Hindlimb muscle (tissue), 1 donor: ENCODE measurements at regions not wholly inside any gene's neighbourhood (a gene's known extent, or its start where the extent isn't known, plus 50 kb on each side); places are given as distances from the start of the nearest gene placed in this dataset.

Source experiments
- DNase-seq: peaks from one replicate; pipeline ENCODE4 v3.0.0-alpha.2; 2013

GRCh38 chr3:144390786-144391185 lies 419.2 kb downstream of the DIPK2A start:
- no peak for DNase-seq

- DNase-seq: no peak
Measured at GRCh38 chr3:144391236-144391635, 419.6 kb downstream of the DIPK2A start.

GRCh38 chr3:144394032-144394431 lies 422.4 kb downstream of the DIPK2A start:
- no peak for DNase-seq

GRCh38 chr3:144402430-144402829 lies 430.8 kb downstream of the DIPK2A start:
- no peak for DNase-seq

- no peak for DNase-seq
Measured at GRCh38 chr3:144403040-144403457, 431.4 kb downstream of the DIPK2A start.

- no peak for DNase-seq
Measured at GRCh38 chr3:144407335-144407734, 435.7 kb downstream of the DIPK2A start.

- no peak for DNase-seq
Measured at GRCh38 chr3:144409319-144409718, 437.7 kb downstream of the DIPK2A start.

DNA sequence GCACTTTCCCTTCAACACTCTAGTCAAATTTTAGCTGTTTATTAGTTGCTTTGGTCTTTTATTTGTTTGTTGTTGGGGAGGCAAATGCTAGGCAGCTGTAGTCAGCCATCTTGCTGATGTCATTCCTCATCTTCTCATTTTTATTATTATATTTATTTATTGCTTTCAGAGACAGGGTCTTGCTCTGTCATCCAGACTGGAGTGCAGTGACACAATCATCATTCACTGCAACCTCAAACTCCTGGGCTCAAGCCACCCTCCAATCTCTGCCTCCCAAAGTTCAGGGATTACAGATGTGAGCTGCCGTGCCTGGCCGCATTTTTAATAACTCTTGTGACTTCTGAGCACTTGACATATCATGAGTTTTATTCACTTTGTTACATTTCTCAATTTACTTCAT lies 441.4 kb downstream of the DIPK2A start:
- DNase-seq: no peak

- DNase-seq: no peak
Measured at GRCh38 chr3:144415492-144415891, 443.9 kb downstream of the DIPK2A start.

DNA sequence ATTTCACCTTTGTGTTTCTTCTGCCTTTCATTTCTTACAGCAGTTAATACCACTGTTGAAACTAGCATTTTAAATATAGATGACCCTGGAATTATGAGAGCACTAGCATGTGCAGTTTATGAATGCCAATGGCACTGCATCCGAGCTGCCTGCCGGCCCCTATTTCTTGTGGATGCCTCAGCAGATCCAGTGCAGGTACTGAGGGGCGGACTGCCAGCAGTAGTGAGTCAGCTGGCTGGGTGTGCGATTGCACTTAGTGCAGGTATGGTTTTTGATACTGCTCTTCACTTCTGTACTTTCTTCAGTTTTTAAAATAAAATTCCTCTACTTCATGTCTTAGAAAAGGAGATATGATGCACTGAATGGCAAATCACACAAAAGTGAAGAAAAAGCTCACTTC lies 453.0 kb downstream of the DIPK2A start:
- DNase-seq: no peak

DNA sequence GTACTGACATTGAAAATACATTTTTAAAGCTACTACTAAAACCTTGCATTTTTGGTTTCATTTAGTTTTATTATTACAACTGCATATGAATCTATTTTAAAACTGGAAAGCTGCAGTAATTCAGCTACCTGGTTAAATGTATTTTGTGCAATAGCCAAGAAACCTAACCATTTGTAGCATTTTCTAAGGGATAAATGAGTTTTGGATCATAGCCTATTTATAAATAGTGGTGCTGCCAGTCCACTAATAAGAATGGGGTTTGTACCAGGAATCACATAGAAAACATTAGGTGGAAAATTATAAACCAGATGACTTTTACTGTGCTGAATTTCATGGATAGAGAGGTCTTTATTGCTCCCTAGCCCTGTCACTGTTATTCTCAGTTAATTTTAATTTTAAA lies 454.7 kb downstream of the DIPK2A start:
- DNase-seq: no peak

DNA sequence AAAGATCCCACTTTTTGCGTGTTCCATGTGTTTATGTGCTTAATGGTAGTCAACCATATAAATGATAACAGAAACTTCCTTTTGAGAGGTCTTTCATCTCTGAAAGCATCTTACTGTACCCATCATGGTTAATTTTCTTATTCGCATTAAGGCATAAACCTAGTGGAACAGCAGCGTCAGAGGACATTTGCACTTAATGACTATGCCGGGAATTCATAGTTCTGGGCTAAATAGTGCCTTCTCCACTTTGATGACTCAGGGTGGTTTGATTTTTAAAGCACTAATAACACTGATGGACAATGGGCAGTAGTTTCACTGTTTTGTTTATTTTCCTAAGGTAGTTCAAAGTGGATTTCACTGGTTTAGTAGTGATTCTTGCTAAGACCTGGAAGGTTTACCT lies 455.3 kb downstream of the DIPK2A start:
- no peak for DNase-seq

GRCh38 chr3:144429719-144430121 lies 458.1 kb downstream of the DIPK2A start:
- DNase-seq: no peak

DNA sequence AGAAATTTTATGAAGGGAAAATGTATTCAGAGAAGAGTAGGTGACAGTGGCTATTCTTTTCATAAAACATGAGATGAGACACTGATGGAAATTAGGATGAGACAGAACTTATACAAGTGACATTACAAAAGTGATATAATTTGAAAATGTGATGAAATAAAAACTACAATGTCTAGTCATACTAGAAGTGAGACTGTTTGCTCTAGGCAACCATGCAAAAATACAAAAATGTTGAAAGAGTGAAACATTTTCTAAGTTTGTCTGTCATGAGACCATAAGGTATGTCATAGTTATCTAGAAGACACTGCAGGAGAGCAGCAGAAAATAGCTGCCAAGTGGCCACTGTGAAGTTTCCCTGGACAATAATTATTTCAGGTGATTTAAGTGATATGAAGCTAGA lies 459.5 kb downstream of the DIPK2A start:
- DNase-seq: no peak

GRCh38 chr3:144433006-144433405 lies 461.4 kb downstream of the DIPK2A start:
- DNase-seq: no peak

DNA sequence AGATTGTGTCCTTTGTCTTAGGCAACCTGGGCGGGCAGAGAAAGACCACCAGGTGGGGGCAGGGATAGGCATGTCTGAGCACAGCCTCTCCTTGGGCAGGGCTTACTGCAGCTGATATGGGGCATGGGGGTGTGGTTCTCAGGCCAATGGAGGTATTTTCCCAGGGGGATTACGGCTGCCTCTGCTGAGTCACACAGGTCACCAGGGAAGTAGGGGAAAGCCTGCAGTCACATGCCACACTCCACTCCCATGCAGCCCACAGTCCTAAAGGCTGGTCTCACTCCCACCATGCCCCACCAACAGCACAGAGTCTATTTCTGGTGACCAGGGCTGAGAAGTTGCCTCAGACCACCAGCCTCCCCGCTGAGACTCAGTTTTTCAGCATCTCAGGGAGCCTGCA lies 466.4 kb downstream of the DIPK2A start:
- no peak for DNase-seq

- no peak for DNase-seq
Measured at GRCh38 chr3:144444061-144444460, 472.4 kb downstream of the DIPK2A start.

- DNase-seq: no peak
Measured at GRCh38 chr3:144444546-144444945, 472.9 kb downstream of the DIPK2A start.

DNA sequence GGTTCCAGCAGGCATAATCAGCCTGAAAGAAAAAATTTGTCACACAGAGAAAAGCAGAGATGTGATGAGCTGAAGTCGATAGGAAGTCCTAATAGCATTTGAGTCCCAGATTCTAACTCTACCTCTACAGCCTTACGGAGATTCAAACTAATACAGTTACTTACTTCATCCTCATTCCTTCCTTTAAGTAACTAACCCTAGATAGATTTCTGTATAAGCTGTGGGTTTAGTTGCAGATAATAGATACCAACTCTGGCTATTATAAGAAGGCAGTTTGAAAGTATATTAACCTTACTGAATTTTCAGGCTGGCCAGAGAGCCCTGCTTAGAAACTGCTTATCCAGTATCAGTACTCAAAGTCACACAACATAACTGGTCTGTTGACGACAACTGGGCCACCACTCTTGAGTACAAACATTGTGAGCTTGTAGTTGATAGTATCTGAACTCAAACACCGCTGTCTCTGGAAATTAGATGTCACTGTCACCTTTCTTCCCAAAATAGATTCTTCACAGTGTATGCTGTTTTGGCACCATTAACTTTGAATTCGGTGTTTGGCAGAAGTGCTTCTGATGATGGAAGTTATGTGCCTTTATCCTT lies 484.3 kb downstream of the DIPK2A start:
- no peak for DNase-seq

DNA sequence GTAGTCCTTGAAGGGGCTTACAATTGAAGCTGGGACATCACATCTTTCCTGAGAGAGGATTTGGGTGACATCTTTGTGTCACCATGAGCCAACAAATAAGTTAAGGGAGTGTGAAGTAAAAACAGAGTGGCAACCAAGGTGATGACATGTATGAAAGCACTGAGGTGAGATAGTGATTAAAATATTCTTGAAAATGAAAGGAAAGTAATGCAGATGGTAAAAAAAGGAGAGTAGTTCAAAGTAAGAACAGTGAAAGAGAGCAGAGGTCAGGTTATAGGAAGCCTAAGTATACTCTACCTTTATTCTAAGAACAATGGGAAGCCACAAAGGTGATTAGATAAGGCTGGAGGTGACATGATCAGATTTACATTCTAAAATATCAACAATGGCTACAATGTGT lies 486.1 kb downstream of the DIPK2A start:
- no peak for DNase-seq

GRCh38 chr3:144458283-144458682 lies 486.7 kb downstream of the DIPK2A start:
- DNase-seq: no peak

GRCh38 chr3:144462337-144462736 lies 490.7 kb downstream of the DIPK2A start:
- no peak for DNase-seq

DNA sequence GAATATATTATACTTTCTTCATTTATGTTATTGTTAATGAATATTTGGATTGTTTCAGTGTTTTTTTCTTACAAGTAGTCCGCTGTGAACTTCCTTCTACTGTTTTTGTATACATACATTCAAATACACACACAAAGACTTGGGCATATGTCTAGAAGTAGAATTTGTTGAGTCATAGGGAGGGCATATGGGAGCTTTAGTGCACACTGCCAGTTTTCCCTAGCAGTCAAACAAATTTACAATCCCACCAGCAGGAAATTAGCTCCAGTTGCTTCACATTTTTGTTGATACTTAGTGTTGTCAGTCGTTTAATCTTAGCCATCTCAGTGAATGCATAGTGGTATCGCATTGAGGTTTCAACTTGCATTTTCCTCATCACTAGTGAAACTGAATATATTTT lies 492.3 kb downstream of the DIPK2A start:
- no peak for DNase-seq

DNA sequence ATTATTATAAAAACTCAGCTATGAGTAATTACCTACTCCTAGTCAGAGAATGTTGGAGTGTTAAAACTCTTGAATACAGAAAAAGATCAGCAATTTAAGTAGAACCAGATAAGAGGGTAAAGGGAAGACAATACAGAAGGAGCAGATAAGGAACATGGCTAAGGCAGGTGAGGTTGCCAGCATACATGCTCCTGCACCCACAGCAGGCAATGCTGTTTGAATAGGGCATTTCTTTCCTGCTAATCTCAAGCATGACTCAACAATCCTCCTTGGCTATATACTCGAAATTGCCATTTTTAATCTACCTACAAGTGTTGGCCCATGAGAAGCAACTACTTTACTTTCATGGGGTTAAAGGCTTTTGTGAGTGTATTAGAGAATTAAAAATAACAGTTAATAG lies 494.5 kb downstream of the DIPK2A start:
- DNase-seq: no peak

- no peak for DNase-seq
Measured at GRCh38 chr3:144466540-144466939, 494.9 kb downstream of the DIPK2A start.
